RCC 7860 (cell line): ENCODE measurements at regions not wholly inside any gene's neighbourhood (a gene's known extent, or its start where the extent isn't known, plus 50 kb on each side); places are given as distances from the start of the nearest gene placed in this dataset.

Experiments
- DNase-seq: peaks from one replicate; pipeline ENCODE4 v3.0.0-alpha.2; 2015; ENCODE audit warnings: low spot score
- FAIRE-seq: peaks from 2 replicates; lab custom pipeline; 2012; peaks lifted over from hg19 to GRCh38; lab: Jason Lieb, UNC

GRCh38 chr10:61319386-61320256 is 133.6 kb downstream of the TMEM26 start:
- FAIRE-seq = no peak
- no peak for DNase-seq

GRCh38 chr10:61318429-61318828 is 134.8 kb downstream of the TMEM26 start:
- no peak for DNase-seq

GRCh38 chr10:61317706-61318105 is 135.5 kb downstream of the TMEM26 start:
- DNase-seq = no peak
- FAIRE-seq = no peak

More at GRCh38 chr10:61318429-61318828, 134.8 kb downstream of the TMEM26 start:
- FAIRE-seq = no peak

- DNase-seq (no peak), FAIRE-seq (no peak)
Observed at GRCh38 chr10:61316676-61317265, 136.4 kb downstream of the TMEM26 start.

- DNase-seq (no peak), FAIRE-seq (no peak)
Observed at GRCh38 chr10:61314273-61314672, 138.9 kb downstream of the TMEM26 start.

- no peak for DNase-seq
- FAIRE-seq = no peak
Observed at GRCh38 chr10:61313460-61313859, 139.7 kb downstream of the TMEM26 start.

GRCh38 chr10:61304746-61305145 is 148.4 kb downstream of the TMEM26 start:
- DNase-seq (no peak), FAIRE-seq (no peak)

GRCh38 chr10:61302124-61302523 is 151.1 kb downstream of the TMEM26 start:
- no peak for DNase-seq
- no peak for FAIRE-seq

- DNase-seq = no peak
- no peak for FAIRE-seq
Observed at GRCh38 chr10:61301575-61301974, 151.6 kb downstream of the TMEM26 start.

- FAIRE-seq (no peak), DNase-seq (no peak)
Observed at GRCh38 chr10:61299841-61300240, 153.3 kb downstream of the TMEM26 start.

- no peak for FAIRE-seq
Observed at GRCh38 chr10:61299156-61299555, 154.0 kb downstream of the TMEM26 start.

GRCh38 chr10:61298194-61298593 is 155.0 kb downstream of the TMEM26 start:
- FAIRE-seq = no peak
- DNase-seq = no peak

More at GRCh38 chr10:61299156-61299555, 154.0 kb downstream of the TMEM26 start:
- DNase-seq = no peak

- no peak for DNase-seq
- FAIRE-seq = no peak
Observed at GRCh38 chr10:61296161-61296560, 157.0 kb downstream of the TMEM26 start.

- DNase-seq (no peak), FAIRE-seq (no peak)
Observed at GRCh38 chr10:61294131-61294530, 159.1 kb downstream of the TMEM26 start.

- DNase-seq = no peak
- no peak for FAIRE-seq
Observed at GRCh38 chr10:61289813-61290212, 163.4 kb downstream of the TMEM26 start.

- FAIRE-seq (no peak), DNase-seq (no peak)
Observed at GRCh38 chr10:61286686-61287085, 166.5 kb downstream of the TMEM26 start.

GRCh38 chr10:61285749-61286148 is 167.4 kb downstream of the TMEM26 start:
- FAIRE-seq = no peak
- no peak for DNase-seq

- peak; percentile 84 for FAIRE-seq
Observed at GRCh38 chr10:61284222-61284890, 168.8 kb downstream of the TMEM26 start.

GRCh38 chr10:61283481-61284221 is 169.5 kb downstream of the TMEM26 start:
- FAIRE-seq (no peak), DNase-seq (no peak)

More at GRCh38 chr10:61284222-61284890, 168.8 kb downstream of the TMEM26 start:
- DNase-seq = peak; percentile 26

GRCh38 chr10:61283066-61283465 is 170.1 kb downstream of the TMEM26 start:
- DNase-seq = no peak
- FAIRE-seq = no peak

GRCh38 chr10:61280303-61280702 is 172.9 kb downstream of the TMEM26 start:
- FAIRE-seq = no peak
- peak; percentile 10 for DNase-seq
